SK-N-SH (cell line): ENCODE measurements at regions not wholly inside any gene's neighbourhood (a gene's known extent, or its start where the extent isn't known, plus 50 kb on each side); places are given as distances from the start of the nearest gene placed in this dataset.

Experiments used
- CTCF ChIA-PET: fragments of 300-600, 350-600 bp; formaldehyde crosslinking; extraction: SDS; loops from one replicate; lab custom pipeline; 2021; lab: Yijun Ruan, JAX
- POLR2A ChIA-PET: fragments of 350-600 bp; sonication (Branson Sonifier 250); formaldehyde crosslinking; extraction: SDS; loops from one replicate; lab custom pipeline; 2020; ENCODE audit warnings: antibody characterized with exemption, inconsistent platforms; lab: Yijun Ruan, JAX
- DNase-seq: peaks from one replicate; pipeline ENCODE4 v3.0.0; 2012
- H2AFZ ChIP-seq: fragments of 200-600 bp; sonication (generic); 2 replicates; pipeline ENCODE4 v1.8.1; 2016; ENCODE audit warnings: antibody characterized with exemption, mild to moderate bottlenecking, low read depth
- H3F3A ChIP-seq: fragments of 200-600 bp; sonication (generic); replicated peaks from 2 replicates; pipeline ENCODE3; 2016; ENCODE audit warnings: antibody characterized with exemption, mild to moderate bottlenecking; ENCODE audit not compliant: insufficient read depth
- H3K27ac ChIP-seq, 2 experiments: fragments of 200-500 bp in 1 of 2; fragments of 200-600 bp in 1 of 2; sonication (Bioruptor generic) in 1 of 2; sonication (generic), shearing (Covaris generic) in 1 of 2; 2 replicates each; pipeline versions ENCODE4 v1.5.1 to v1.6.1; 2014 to 2016; ENCODE audit warnings: low read depth in 2 of 2, inconsistent platforms in 1 of 2, low read length in 1 of 2, mild to moderate bottlenecking in 1 of 2, mixed read lengths in 1 of 2
- H3K27me3 ChIP-seq: fragments of 200-600 bp; sonication (generic), shearing (Covaris generic); 2 replicates; pipeline ENCODE4 v1.6.1; 2016; ENCODE audit warnings: mixed run types; ENCODE audit not compliant: insufficient read depth
- H3K36me3 ChIP-seq, 2 experiments: fragments of 200-500 bp in 1 of 2; fragments of 200-600 bp in 1 of 2; sonication (Bioruptor generic) in 1 of 2; sonication (generic) in 1 of 2; replicated peaks in 1 of 2; 2 replicates each; pipeline versions ENCODE3 to v1.5.1; 2014 to 2016; ENCODE audit warnings: low read length in 1 of 2, mild to moderate bottlenecking in 1 of 2; ENCODE audit not compliant: insufficient read depth in 2 of 2, control insufficient read depth in 1 of 2
- H3K4me1 ChIP-seq, 2 experiments: fragments of 200-500 bp in 1 of 2; fragments of 200-600 bp in 1 of 2; sonication (Bioruptor generic) in 1 of 2; sonication (generic), shearing (Covaris generic) in 1 of 2; 2 replicates each; pipeline versions ENCODE4 v1.5.1 to v1.6.1; 2014 to 2016; ENCODE audit warnings: low read depth in 1 of 2, low read length in 1 of 2, mixed run types in 1 of 2; ENCODE audit not compliant: insufficient read depth in 2 of 2, control insufficient read depth in 1 of 2
- H3K4me2 ChIP-seq: fragments of 200-600 bp; sonication (generic), shearing (Covaris generic); 2 replicates; pipeline ENCODE4 v1.6.1; 2017; ENCODE audit warnings: mixed run types
- H3K4me3 ChIP-seq, 2 experiments: fragments of 200-500 bp in 1 of 2; fragments of 200-600 bp in 1 of 2; sonication (Bioruptor generic) in 1 of 2; sonication (generic), shearing (Covaris generic) in 1 of 2; 2 replicates each; pipeline versions ENCODE4 v1.5.1 to v1.8.1; 2014 to 2016; ENCODE audit warnings: low read depth in 2 of 2, inconsistent platforms in 1 of 2, low read length in 1 of 2, mild to moderate bottlenecking in 1 of 2, mixed read lengths in 1 of 2, moderate library complexity in 1 of 2
- H3K79me2 ChIP-seq: fragments of 200-600 bp; sonication (generic); 2 replicates; pipeline ENCODE4 v1.8.1; 2017; ENCODE audit warnings: mild to moderate bottlenecking; ENCODE audit not compliant: insufficient read depth
- H3K9ac ChIP-seq: fragments of 200-600 bp; sonication (generic); 2 replicates; pipeline ENCODE4 v1.6.1; 2017; ENCODE audit warnings: mixed run types
- H3K9me2 ChIP-seq: fragments of 200-600 bp; sonication (generic); 2 replicates; pipeline ENCODE4 v1.6.1; 2017; ENCODE audit warnings: mixed run types
- H3K9me3 ChIP-seq: fragments of 200-600 bp; sonication (generic); 2 replicates; pipeline ENCODE4 v1.6.1; 2017; ENCODE audit warnings: mixed run types, mild to moderate bottlenecking, moderate library complexity
- H4K20me1 ChIP-seq: fragments of 200-600 bp; sonication (generic); 2 replicates; pipeline ENCODE4 v1.6.1; 2017; ENCODE audit warnings: mild to moderate bottlenecking, mixed run types; ENCODE audit not compliant: insufficient read depth
- CHD2 ChIP-seq: fragments of 150-350 bp; IDR thresholded peaks from 2 replicates; pipeline ENCODE4 v1.6.1; 2018; ENCODE audit warnings: low read length; ENCODE audit not compliant: partially characterized antibody
- ELF1 ChIP-seq: IDR thresholded peaks from 2 replicates; pipeline ENCODE4 v1.4.0; 2012
- EZH2phosphoT487 ChIP-seq: fragments of 200-600 bp; sonication (generic); IDR thresholded peaks from 2 replicates; pipeline ENCODE4 v1.6.1; 2017; ENCODE audit warnings: low read depth, mixed run types, mild to moderate bottlenecking, antibody characterized with exemption, moderate library complexity, borderline replicate concordance
- FOSL2 ChIP-seq: IDR thresholded peaks from 2 replicates; pipeline ENCODE4 v1.4.0; 2012; ENCODE audit warnings: low read depth, mild to moderate bottlenecking, moderate library complexity, borderline replicate concordance
- JUND ChIP-seq: IDR thresholded peaks from 2 replicates; pipeline ENCODE4 v1.4.0; 2012
- NFIC ChIP-seq: IDR thresholded peaks from 2 replicates; pipeline ENCODE4 v1.4.0; 2012; ENCODE audit warnings: borderline replicate concordance
- SIN3A ChIP-seq: IDR thresholded peaks from 2 replicates; pipeline ENCODE4 v1.6.1; 2012; ENCODE audit warnings: low read depth, mild to moderate bottlenecking, low read length, moderate library complexity, borderline replicate concordance
- TCF12 ChIP-seq: IDR thresholded peaks from 2 replicates; pipeline ENCODE4 v1.4.0; 2012
- USF1 ChIP-seq: IDR thresholded peaks from 2 replicates; pipeline ENCODE4 v1.4.0; 2012; ENCODE audit warnings: low read depth, borderline replicate concordance
- USF2 ChIP-seq: fragments of 150-350 bp; IDR thresholded peaks from 2 replicates; pipeline ENCODE4 v1.6.1; 2017; ENCODE audit warnings: antibody characterized with exemption, low read length, low read depth, borderline replicate concordance
- YY1 ChIP-seq: IDR thresholded peaks from 2 replicates; pipeline ENCODE4 v1.4.0; 2012; ENCODE audit warnings: low read depth, mild to moderate bottlenecking
- WGBS: methylation state at CpG from one replicate; pipeline ENCODE4 v1.1.6; 2017; ENCODE audit warnings: low lambda C conversion rate; 5-methylcytosine and 5-hydroxymethylcytosine counted together
- TF ChIP-seq, protein P1 (sequence below): fragments of 200-600 bp; sonication (generic); IDR thresholded peaks from 2 replicates; pipeline ENCODE4 v1.6.1; 2017; ENCODE audit warnings: antibody characterized with exemption, mild to moderate bottlenecking, moderate library complexity

GRCh38 chr5:82393951-82394350 is 115.8 kb upstream of the RPS23 start:
- no peak overlapping the region for H3K4me3 ChIP-seq
- H3K9me2 ChIP-seq: no peaks in the 10 kb centered on the region
- H3K27ac ChIP-seq: no peak overlapping the region; a peak in 1 of 4 replicates
- H3K9ac ChIP-seq: no peak overlapping the region
- TF ChIP-seq NFIC (no peak), SIN3A (no peak), EZH2phosphoT487 (no peak), USF2 (no peak), FOSL2 (no peak), YY1 (no peak)
- TF ChIP-seq, all 33 proteins: peak for 0
- no peak overlapping the region for H2AFZ ChIP-seq
- peaks cover 21% of the 10 kb centered on the region in 2 experiments for H3K4me1 ChIP-seq
- H3K27me3 ChIP-seq: no peaks in the 10 kb centered on the region
- H3K79me2 ChIP-seq: no peaks in the 10 kb centered on the region
- ChIA-PET CTCF (interaction anchor here (1.3 kb wide), 1 partner anchor 40 kb away, joined by 3 read pairs; no protein-coding TSS in a partner anchor), POLR2A (no interaction called here)
- WGBS: 91% methylated on average over 3 of the region's 3 CpGs
- H3K36me3 ChIP-seq: no peaks in the 10 kb centered on the region
- peaks cover 31% of the 10 kb centered on the region for H3F3A ChIP-seq
- no peak for DNase-seq
- no peak overlapping the region for H3K4me2 ChIP-seq
- no peaks in the 10 kb centered on the region for H3K9me3 ChIP-seq
- no peaks in the 10 kb centered on the region for H4K20me1 ChIP-seq

GRCh38 chr5:82390088-82390487 is 111.9 kb upstream of the RPS23 start:
- CTCF ChIA-PET: interaction anchor here (1.0 to 1.3 kb wide), 2 partner anchors 26 to 77 kb away, joined by 3 to 4 read pairs; no protein-coding TSS in a partner anchor
- no peaks in the 10 kb centered on the region for H3K9me2 ChIP-seq
- H3K4me2 ChIP-seq: no peak overlapping the region
- H3K27ac ChIP-seq: peak overlapping the region; percentile 98 to 100
- no peaks in the 10 kb centered on the region for H3K36me3 ChIP-seq
- peak overlapping the region; percentile 80; the same call in 1 of the 2 replicates for H3K9ac ChIP-seq
- WGBS: 92% methylated on average over 3 of the region's 3 CpGs
- H4K20me1 ChIP-seq: no peaks in the 10 kb centered on the region
- no peaks in the 10 kb centered on the region for H3K27me3 ChIP-seq
- H3F3A ChIP-seq: peaks cover 29% of the 10 kb centered on the region
- DNase-seq: no peak
- no peak for TF ChIP-seq JUND
- TF ChIP-seq ELF1: no peak
- no peak for TF ChIP-seq USF1
- no peak for TF ChIP-seq CHD2
- TF ChIP-seq SIN3A: no peak
- TF ChIP-seq, protein P1, sequence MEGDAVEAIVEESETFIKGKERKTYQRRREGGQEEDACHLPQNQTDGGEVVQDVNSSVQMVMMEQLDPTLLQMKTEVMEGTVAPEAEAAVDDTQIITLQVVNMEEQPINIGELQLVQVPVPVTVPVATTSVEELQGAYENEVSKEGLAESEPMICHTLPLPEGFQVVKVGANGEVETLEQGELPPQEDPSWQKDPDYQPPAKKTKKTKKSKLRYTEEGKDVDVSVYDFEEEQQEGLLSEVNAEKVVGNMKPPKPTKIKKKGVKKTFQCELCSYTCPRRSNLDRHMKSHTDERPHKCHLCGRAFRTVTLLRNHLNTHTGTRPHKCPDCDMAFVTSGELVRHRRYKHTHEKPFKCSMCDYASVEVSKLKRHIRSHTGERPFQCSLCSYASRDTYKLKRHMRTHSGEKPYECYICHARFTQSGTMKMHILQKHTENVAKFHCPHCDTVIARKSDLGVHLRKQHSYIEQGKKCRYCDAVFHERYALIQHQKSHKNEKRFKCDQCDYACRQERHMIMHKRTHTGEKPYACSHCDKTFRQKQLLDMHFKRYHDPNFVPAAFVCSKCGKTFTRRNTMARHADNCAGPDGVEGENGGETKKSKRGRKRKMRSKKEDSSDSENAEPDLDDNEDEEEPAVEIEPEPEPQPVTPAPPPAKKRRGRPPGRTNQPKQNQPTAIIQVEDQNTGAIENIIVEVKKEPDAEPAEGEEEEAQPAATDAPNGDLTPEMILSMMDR: no peak
- TF ChIP-seq TCF12: no peak
- H3K4me3 ChIP-seq: no peak overlapping the region
- H3K9me3 ChIP-seq: no peaks in the 10 kb centered on the region
- peak overlapping the region; percentile 57; the same call in 1 of the 2 replicates for H2AFZ ChIP-seq
- no peaks in the 10 kb centered on the region for H3K79me2 ChIP-seq
- H3K4me1 ChIP-seq: peaks cover 29 to 34% of the 10 kb centered on the region in 2 experiments
- POLR2A ChIA-PET: no interaction called here
